ENCODE measurements at regions not wholly inside any gene's neighbourhood (a gene's known extent, or its start where the extent isn't known, plus 50 kb on each side); places are given as distances from the start of the nearest gene placed in this dataset.

DNA sequence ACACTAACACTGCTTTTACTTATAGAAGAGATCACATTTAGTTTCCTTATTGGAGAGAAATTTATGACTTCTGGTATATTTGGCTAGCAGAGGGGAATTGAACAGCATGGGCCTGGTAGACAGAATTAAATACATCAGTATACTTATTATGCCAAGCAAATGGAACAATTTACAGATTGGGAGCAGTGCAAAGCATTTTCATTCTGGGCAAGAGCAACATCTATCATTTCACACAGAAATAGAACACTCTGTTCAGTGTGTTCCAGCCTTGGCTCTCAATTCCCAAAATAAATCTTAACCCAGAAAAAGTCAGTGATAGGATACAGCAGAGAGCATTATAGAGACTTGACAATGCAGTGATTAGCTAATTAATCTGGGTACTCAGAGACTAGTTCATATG is 604.0 kb upstream of the SLITRK6 start:
- no peaks in the 10 kb centered on the region for H3K27me3 ChIP-seq
- no peaks in the 10 kb centered on the region for H3K9me3 ChIP-seq
- H3K27ac ChIP-seq, result no peak overlapping the region
- H3K36me3 ChIP-seq, result no peaks in the 10 kb centered on the region
- H3K4me1 ChIP-seq, result no peaks in the 10 kb centered on the region
- DNase-seq (ENCODE audit: low spot score in 2 of 2), result no peak
- H3K4me3 ChIP-seq, result no peak overlapping the region
- no peak for TF ChIP-seq POLR2A (IDR thresholded peaks at IDR 0.05)
- no peak for TF ChIP-seq EP300 (IDR thresholded peaks at IDR 0.05)
- TF ChIP-seq, protein P1, sequence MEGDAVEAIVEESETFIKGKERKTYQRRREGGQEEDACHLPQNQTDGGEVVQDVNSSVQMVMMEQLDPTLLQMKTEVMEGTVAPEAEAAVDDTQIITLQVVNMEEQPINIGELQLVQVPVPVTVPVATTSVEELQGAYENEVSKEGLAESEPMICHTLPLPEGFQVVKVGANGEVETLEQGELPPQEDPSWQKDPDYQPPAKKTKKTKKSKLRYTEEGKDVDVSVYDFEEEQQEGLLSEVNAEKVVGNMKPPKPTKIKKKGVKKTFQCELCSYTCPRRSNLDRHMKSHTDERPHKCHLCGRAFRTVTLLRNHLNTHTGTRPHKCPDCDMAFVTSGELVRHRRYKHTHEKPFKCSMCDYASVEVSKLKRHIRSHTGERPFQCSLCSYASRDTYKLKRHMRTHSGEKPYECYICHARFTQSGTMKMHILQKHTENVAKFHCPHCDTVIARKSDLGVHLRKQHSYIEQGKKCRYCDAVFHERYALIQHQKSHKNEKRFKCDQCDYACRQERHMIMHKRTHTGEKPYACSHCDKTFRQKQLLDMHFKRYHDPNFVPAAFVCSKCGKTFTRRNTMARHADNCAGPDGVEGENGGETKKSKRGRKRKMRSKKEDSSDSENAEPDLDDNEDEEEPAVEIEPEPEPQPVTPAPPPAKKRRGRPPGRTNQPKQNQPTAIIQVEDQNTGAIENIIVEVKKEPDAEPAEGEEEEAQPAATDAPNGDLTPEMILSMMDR (IDR thresholded peaks at IDR 0.05), result no peak

DNA sequence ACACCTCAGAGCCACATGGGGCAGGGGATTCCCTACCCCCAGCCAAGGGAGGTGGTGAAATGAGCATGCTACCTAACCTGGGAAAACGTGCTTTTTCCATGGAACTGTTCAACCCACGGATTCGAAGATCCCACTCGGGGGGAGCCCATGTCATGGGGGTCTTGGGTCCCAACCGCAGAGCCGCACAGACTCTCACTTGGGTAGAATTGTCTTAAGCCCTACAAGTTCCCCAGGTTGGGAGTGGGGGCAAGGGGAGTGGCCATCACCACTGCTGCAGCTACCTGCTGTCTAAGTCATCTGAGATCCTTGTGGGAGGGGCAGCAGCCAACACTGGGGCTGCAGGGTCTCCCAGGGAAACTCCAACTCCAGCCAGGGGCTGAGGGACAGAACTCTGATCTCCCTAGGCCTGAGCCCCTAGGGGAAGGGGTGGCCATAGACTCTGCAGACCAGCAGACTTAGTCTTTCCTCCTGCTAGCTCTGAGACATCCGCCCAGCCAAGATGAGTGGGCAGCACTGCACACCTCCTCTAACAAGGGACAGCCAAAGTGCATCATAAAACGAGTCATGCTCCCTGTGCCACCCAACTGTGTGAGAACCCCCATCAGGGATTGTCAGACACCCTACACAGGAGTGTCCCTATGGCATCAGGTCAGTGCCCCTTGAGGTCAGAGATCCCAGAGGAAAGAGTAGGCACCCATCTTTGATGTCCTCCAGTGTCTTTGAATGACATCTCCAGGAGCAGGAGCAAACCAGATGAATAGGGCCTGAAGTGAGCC is 610.4 kb upstream of the SLITRK6 start:
- Histone ChIP-seq H3K9me3 (no peaks in the 10 kb centered on the region), H3K27me3 (no peaks in the 10 kb centered on the region), H3K36me3 (no peaks in the 10 kb centered on the region), H3K4me1 (no peaks in the 10 kb centered on the region), H3K27ac (no peak overlapping the region), H3K4me3 (no peak overlapping the region)
- TF ChIP-seq, protein P1 (IDR thresholded peaks at IDR 0.05), result no peak
- no peak for TF ChIP-seq EP300 (IDR thresholded peaks at IDR 0.05)
- WGBS, 2 donors, result 89 to 93% methylated on average over 8 of the region's 8 CpGs
- no peak for DNase-seq (ENCODE audit: low spot score in 2 of 2)

DNA sequence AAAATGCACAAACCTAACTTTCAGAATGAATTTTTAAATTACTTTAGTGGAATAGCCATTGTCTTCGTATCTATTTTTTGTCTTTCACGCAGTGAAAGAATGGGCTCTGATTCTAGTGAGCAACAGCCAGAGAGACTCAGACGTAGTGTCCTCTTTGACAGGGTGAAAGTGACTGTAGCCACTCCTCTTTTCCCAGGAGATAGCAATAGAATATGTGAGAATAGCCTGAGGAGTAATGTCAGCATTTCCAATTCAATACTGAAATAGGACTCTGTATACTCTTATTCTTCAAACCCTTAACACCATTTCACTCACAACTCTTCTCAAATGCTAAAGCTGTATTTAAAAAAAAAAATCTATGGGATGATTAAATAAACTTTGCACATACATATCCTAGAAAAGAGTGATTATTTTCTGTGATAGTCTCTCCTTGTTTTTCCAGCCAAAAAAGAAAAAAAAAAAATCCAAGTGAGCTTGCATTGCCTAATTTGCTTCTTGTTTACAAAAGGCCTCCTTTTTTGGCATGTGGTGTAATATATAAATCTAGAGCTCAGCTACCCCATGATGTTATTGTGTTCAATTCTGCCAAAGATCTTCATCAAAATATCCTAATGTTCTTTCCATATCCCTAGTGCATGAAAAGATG is 626.1 kb upstream of the SLITRK6 start:
- no peaks in the 10 kb centered on the region for H3K36me3 ChIP-seq
- no peak overlapping the region for H3K27ac ChIP-seq
- no peak overlapping the region for H3K4me3 ChIP-seq
- no peaks in the 10 kb centered on the region for H3K4me1 ChIP-seq
- TF ChIP-seq POLR2A (IDR thresholded peaks at IDR 0.05) (no peak), EP300 (IDR thresholded peaks at IDR 0.05) (no peak)
- TF ChIP-seq, protein P1 (IDR thresholded peaks at IDR 0.05), result no peak
- peaks cover 0 to 5% (median 0%) of the 10 kb centered on the region in 4 donors for H3K9me3 ChIP-seq
- DNase-seq (ENCODE audit: low spot score in 2 of 2), result no peak
- no peaks in the 10 kb centered on the region for H3K27me3 ChIP-seq
- WGBS, 2 donors, result 56 to 59% methylated on average over 3 of the region's 3 CpGs

DNA sequence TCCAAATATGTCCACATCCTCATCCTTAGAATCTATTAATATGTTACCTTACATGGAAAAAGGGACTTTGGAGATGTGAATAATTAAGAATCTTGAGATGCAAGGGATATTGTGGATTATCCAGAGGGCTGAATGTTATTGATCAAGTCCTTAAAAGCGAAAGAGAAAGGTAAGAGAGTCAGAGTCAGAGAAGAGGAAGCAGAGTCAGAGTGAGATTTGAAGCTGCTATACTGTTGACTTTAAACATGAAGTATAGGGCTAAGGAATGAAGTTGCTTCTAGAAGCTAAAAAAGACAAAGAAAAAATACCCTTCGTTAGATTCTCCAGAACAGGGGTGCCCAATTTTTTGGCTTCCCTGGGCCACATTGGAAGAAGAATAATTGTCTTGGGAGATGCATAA is 627.2 kb upstream of the SLITRK6 start:
- Histone ChIP-seq H3K4me1 (no peaks in the 10 kb centered on the region), H3K36me3 (no peaks in the 10 kb centered on the region), H3K9me3 (peaks cover 0 to 5% (median 0%) of the 10 kb centered on the region in 4 donors), H3K4me3 (no peak overlapping the region), H3K27ac (no peak overlapping the region), H3K27me3 (no peaks in the 10 kb centered on the region)
- TF ChIP-seq EP300 (IDR thresholded peaks at IDR 0.05), result no peak
- TF ChIP-seq POLR2A (IDR thresholded peaks at IDR 0.05), result no peak
- WGBS, 2 donors, result 87 to 89% methylated on average over 2 of the region's 2 CpGs
- DNase-seq (ENCODE audit: low spot score in 2 of 2), result no peak

DNA sequence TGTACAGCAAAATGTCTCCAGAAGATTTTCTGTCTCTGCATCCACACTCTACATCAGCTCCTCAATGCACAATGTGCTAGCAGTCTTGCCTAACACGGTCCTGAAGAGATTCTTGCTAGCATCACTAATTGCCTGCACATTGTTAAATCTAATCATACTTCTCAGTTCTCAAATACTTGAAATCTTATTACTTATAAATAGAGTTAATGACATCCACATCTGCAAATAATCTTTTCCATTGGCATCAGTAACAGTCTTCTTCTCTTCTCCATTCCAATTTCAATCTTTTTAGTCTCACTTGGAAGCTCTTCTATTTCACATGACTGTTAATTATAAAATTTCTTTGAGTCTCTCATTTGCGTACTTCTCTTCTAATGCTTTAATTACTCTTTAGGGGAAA is 630.5 kb upstream of the SLITRK6 start:
- TF ChIP-seq EP300 (IDR thresholded peaks at IDR 0.05) (no peak), POLR2A (IDR thresholded peaks at IDR 0.05) (no peak)
- TF ChIP-seq, protein P1 (IDR thresholded peaks at IDR 0.05), result no peak
- H3K27me3 ChIP-seq, result no peaks in the 10 kb centered on the region
- no peaks in the 10 kb centered on the region for H3K4me1 ChIP-seq
- DNase-seq (ENCODE audit: low spot score in 2 of 2), result no peak
- no peak overlapping the region for H3K27ac ChIP-seq
- H3K4me3 ChIP-seq, result no peak overlapping the region
- 60 to 71% methylated on average over 2 of the region's 2 CpGs for WGBS, 2 donors
- no peaks in the 10 kb centered on the region for H3K36me3 ChIP-seq
- peaks cover 0 to 13% (median 0%) of the 10 kb centered on the region in 4 donors for H3K9me3 ChIP-seq
